ENCODE measurements at regions not wholly inside any gene's neighbourhood (a gene's known extent, or its start where the extent isn't known, plus 50 kb on each side); places are given as distances from the start of the nearest gene placed in this dataset.
A peak's percentile ranks its signal among the peaks of the same experiment; 100 is the strongest.

DNA sequence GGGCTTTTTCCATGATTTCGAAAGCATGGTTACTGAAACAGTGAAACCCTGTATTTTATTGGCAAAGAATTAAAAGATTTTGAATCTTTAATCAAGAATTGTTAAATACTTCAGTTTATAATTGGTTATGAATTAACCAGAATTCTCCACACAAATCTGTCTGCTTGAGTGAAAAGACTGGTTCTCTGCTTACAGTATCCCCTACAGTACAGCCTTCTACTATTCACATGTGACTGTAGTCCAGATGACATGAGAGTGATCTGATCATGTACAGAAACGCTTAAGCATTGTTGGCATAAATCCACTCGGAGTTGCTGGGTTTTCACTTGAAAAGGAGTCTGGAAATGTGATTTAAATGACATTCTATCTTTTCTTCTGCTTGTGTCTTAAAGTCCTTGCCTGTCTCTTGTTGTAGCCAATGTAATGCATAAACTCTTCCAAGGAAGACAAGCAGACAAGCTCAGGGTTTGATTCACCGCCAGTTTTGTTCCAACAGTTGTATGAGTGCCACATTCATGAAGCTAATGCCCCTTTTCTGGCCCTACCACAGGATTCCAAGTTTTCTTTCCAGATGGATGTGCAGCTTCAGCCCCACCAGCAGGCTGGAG lies 222.0 kb upstream of the LRIG3 start:
- Histone ChIP-seq H3K4me1 (peaks cover 7% of the 10 kb centered on the region), H3K36me3 (replicated peaks in 1 of 2; ENCODE audit: insufficient read depth in 1 of 2, low read depth in 2 of 2) (no peaks in the 10 kb centered on the region), H3K9me3 (no peaks in the 10 kb centered on the region), H3K27ac (peak overlapping the region in 1 of 4 donors; percentile 36), H3K4me3 (no peak overlapping the region), H3K27me3 (no peaks in the 10 kb centered on the region)
- DNase-seq (no peak), ATAC-seq (peak; percentile 40)
- intact Hi-C loops (cut with DNase I) = no loop called here
- no peak for TF ChIP-seq POLR2A (IDR thresholded peaks at IDR 0.05)
- TF ChIP-seq CTCF (IDR thresholded peaks at IDR 0.05) = no peak
- 32 to 40% methylated on average over 4 of the region's 4 CpGs for WGBS, 2 donors

GRCh38 chr12:59134750-59135149 lies 214.4 kb upstream of the LRIG3 start:
- no peak overlapping the region for H3K4me3 ChIP-seq
- no peak for DNase-seq
- H3K27me3 ChIP-seq = no peaks in the 10 kb centered on the region
- no peak overlapping the region for H3K27ac ChIP-seq
- peaks cover 8% of the 10 kb centered on the region for H3K4me1 ChIP-seq
- no peak for TF ChIP-seq CTCF (IDR thresholded peaks at IDR 0.05)
- no peak for TF ChIP-seq POLR2A (IDR thresholded peaks at IDR 0.05)
- no peak for ATAC-seq
- intact Hi-C loops (cut with DNase I) = no loop called here
- H3K36me3 ChIP-seq (replicated peaks in 1 of 2; ENCODE audit: insufficient read depth in 1 of 2, low read depth in 2 of 2) = no peaks in the 10 kb centered on the region
- 52 to 68% methylated on average over 2 of the region's 2 CpGs for WGBS, 2 donors
- H3K9me3 ChIP-seq = no peaks in the 10 kb centered on the region

DNA sequence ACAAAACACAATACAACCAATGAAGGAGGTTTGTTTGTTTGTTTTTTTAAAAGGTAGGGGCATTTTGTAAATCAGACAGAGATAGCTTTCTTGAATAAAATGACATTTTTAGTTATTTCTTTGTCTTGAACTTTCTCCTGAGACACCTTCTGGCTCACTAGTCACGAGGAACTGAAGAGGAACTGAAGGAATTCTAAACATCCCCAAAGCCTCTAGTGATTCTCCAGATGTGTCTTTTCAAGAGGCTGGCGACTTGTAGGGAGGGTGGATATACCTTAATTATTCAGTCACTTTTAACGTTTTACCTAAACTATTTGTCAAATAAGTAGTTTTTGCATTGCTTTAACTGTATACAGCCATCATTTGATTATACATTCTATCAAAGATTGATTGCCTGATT lies 211.2 kb upstream of the LRIG3 start:
- peaks cover 8% of the 10 kb centered on the region for H3K4me1 ChIP-seq
- H3K9me3 ChIP-seq = no peaks in the 10 kb centered on the region
- intact Hi-C loops (cut with DNase I) = no loop called here
- 67 to 71% methylated on average over 3 of the region's 3 CpGs for WGBS, 2 donors
- no peak overlapping the region for H3K27ac ChIP-seq
- no peaks in the 10 kb centered on the region for H3K27me3 ChIP-seq
- ATAC-seq = no peak
- H3K4me3 ChIP-seq = no peak overlapping the region
- no peak for TF ChIP-seq POLR2A (IDR thresholded peaks at IDR 0.05)
- no peak for DNase-seq
- no peaks in the 10 kb centered on the region for H3K36me3 ChIP-seq (replicated peaks in 1 of 2; ENCODE audit: insufficient read depth in 1 of 2, low read depth in 2 of 2)

- WGBS, 2 donors = 59 to 73% methylated on average over 3 of the region's 3 CpGs
- H3K27ac ChIP-seq = no peak overlapping the region
- no peak for TF ChIP-seq CTCF (IDR thresholded peaks at IDR 0.05)
- no peaks in the 10 kb centered on the region for H3K36me3 ChIP-seq (replicated peaks in 1 of 2; ENCODE audit: insufficient read depth in 1 of 2, low read depth in 2 of 2)
- no peak overlapping the region for H3K4me3 ChIP-seq
- intact Hi-C loops (cut with DNase I) = no loop called here
- H3K9me3 ChIP-seq = no peaks in the 10 kb centered on the region
- no peak for DNase-seq
- ATAC-seq = no peak
- no peaks in the 10 kb centered on the region for H3K27me3 ChIP-seq
- H3K4me1 ChIP-seq = no peaks in the 10 kb centered on the region
These were observed 202.5 kb upstream of the LRIG3 start for GRCh38 chr12:59122784-59123183.

GRCh38 chr12:59121451-59121850 lies 201.1 kb upstream of the LRIG3 start:
- TF ChIP-seq POLR2A (IDR thresholded peaks at IDR 0.05) (no peak), CTCF (IDR thresholded peaks at IDR 0.05) (no peak)
- 78 to 88% methylated on average over 2 of the region's 2 CpGs for WGBS, 2 donors
- H3K27ac ChIP-seq = no peak overlapping the region

More at GRCh38 chr12:59121451-59121850, 201.1 kb upstream of the LRIG3 start:
- H3K4me1 ChIP-seq = no peaks in the 10 kb centered on the region
- H3K36me3 ChIP-seq (replicated peaks in 1 of 2; ENCODE audit: insufficient read depth in 1 of 2, low read depth in 2 of 2) = no peaks in the 10 kb centered on the region
- H3K9me3 ChIP-seq = no peaks in the 10 kb centered on the region
- no peak overlapping the region for H3K4me3 ChIP-seq
- H3K27me3 ChIP-seq = no peaks in the 10 kb centered on the region
- ATAC-seq (no peak), DNase-seq (no peak)
- intact Hi-C loops (cut with DNase I) = no loop called here
